Type B pancreatic cell (in vitro differentiated cells): ENCODE measurements at regions not wholly inside any gene's neighbourhood (a gene's known extent, or its start where the extent isn't known, plus 50 kb on each side); places are given as distances from the start of the nearest gene placed in this dataset.

Experiments used
- DNase-seq: peaks from one replicate; pipeline ENCODE4 v3.0.0; 2021; ENCODE audit warnings: mixed read lengths; ENCODE audit not compliant: unreplicated experiment; ENCODE audit errors: extremely low spot score
- H3K27ac Mint-ChIP-seq: 2 replicates; pipeline ENCODE4 v1.8.0; 2021; ENCODE audit warnings: mild to moderate bottlenecking, mixed read lengths
- H3K27me3 Mint-ChIP-seq: 2 replicates; pipeline ENCODE4 v1.8.0; 2021; ENCODE audit warnings: mixed read lengths
- H3K36me3 Mint-ChIP-seq: 2 replicates; pipeline ENCODE4 v1.8.0; 2021; ENCODE audit warnings: mixed read lengths
- H3K4me1 Mint-ChIP-seq: one replicate; pipeline ENCODE4 v1.8.0; 2021; ENCODE audit warnings: mixed read lengths; ENCODE audit not compliant: unreplicated experiment
- H3K4me3 Mint-ChIP-seq: 2 replicates; pipeline ENCODE4 v1.8.0; 2021; ENCODE audit warnings: mild to moderate bottlenecking, mixed read lengths
- H3K9me3 Mint-ChIP-seq: 2 replicates; pipeline ENCODE4 v1.8.0; 2021; ENCODE audit warnings: mixed read lengths
- TF ChIP-seq, protein P1 (sequence below): fragments of 200-600 bp; sonication (generic); conservative IDR thresholded peaks from 2 replicates; pipeline ENCODE4 v1.5.0; 2021; ENCODE audit warnings: antibody characterized with exemption, mild to moderate bottlenecking

DNA sequence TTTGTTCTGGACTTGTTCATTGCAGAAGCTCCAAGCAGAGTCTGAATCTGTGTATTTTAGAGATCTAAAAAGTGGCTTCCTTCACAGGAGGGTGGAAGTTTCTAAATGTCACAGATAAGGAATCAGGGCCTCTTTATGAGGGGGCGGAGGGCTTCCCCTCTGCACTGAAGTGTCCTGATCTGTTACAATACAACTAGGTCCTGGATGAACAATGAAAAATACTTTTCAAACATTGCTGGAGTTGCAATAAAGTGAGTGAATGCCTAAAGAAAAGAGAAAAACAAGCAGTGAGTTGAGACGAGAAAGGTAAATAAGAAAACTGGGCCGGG is 179.3 kb upstream of the HDAC4 start:
- TF ChIP-seq, protein P1, sequence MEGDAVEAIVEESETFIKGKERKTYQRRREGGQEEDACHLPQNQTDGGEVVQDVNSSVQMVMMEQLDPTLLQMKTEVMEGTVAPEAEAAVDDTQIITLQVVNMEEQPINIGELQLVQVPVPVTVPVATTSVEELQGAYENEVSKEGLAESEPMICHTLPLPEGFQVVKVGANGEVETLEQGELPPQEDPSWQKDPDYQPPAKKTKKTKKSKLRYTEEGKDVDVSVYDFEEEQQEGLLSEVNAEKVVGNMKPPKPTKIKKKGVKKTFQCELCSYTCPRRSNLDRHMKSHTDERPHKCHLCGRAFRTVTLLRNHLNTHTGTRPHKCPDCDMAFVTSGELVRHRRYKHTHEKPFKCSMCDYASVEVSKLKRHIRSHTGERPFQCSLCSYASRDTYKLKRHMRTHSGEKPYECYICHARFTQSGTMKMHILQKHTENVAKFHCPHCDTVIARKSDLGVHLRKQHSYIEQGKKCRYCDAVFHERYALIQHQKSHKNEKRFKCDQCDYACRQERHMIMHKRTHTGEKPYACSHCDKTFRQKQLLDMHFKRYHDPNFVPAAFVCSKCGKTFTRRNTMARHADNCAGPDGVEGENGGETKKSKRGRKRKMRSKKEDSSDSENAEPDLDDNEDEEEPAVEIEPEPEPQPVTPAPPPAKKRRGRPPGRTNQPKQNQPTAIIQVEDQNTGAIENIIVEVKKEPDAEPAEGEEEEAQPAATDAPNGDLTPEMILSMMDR = no peak
- peaks cover 2% of the 10 kb centered on the region for H3K27me3 Mint-ChIP-seq
- H3K36me3 Mint-ChIP-seq = no peaks in the 10 kb centered on the region
- no peak for DNase-seq
- H3K27ac Mint-ChIP-seq = no peak overlapping the region
- H3K9me3 Mint-ChIP-seq = no peaks in the 10 kb centered on the region
- H3K4me3 Mint-ChIP-seq = no peak overlapping the region
- peaks cover 4% of the 10 kb centered on the region for H3K4me1 Mint-ChIP-seq

DNA sequence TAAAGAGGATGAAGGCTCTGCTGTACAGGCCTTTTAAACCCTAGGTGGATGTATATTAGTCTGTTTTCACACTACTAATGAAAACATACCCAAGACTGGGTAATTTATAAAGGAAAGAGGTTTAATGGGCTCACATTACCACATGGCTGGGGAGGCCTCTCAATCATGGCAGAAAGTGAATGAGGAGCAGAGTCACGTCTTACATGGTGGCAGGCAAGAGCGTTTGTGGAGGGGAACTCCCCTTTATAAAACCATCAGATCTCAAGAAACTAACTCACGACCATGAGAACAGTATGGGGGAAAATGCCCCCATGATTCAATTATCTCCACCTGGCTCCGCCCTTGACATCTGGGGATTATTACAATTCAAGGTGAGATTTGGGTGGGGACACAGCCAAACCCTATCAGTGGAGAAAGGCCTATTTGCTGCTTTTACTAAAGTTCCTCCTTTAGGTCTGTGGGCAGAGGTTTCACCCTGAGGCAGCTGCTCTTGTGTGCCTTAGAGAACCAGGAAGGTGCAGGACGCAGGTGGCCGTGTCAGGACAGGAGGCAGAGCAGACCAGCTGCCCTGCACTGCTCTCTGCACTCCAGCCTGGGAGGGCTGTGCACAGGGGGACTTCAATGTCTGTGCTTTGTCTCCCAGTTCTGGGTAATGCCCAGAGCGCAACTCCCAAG is 178.8 kb upstream of the HDAC4 start:
- TF ChIP-seq, protein P1 = no peak
- no peaks in the 10 kb centered on the region for H3K36me3 Mint-ChIP-seq
- no peaks in the 10 kb centered on the region for H3K9me3 Mint-ChIP-seq
- DNase-seq = no peak
- no peak overlapping the region for H3K4me3 Mint-ChIP-seq
- peaks cover 4% of the 10 kb centered on the region for H3K4me1 Mint-ChIP-seq
- peaks cover 2% of the 10 kb centered on the region for H3K27me3 Mint-ChIP-seq
- no peak overlapping the region for H3K27ac Mint-ChIP-seq

DNA sequence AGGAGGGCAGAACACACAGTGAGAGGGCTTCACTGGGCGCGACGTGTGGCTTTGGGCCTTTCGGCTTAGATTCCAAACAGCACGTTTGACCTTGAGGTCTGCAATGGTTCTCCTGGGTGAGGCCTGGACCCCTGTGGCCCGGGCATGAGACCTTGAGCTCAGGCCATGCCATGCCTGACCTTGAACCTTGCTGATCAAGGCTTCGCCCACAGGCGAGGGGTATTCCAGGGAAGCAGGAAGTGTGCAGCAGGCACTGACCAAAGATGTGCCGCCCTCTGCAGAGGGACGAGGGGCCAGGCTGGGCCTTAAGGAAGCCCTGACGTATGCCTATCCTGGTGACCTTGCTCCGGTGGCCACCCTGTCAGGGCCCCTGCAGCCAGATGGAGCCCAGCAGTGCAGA is 178.3 kb upstream of the HDAC4 start:
- Mint-ChIP-seq H3K36me3 (no peaks in the 10 kb centered on the region), H3K4me3 (no peak overlapping the region)

DNA sequence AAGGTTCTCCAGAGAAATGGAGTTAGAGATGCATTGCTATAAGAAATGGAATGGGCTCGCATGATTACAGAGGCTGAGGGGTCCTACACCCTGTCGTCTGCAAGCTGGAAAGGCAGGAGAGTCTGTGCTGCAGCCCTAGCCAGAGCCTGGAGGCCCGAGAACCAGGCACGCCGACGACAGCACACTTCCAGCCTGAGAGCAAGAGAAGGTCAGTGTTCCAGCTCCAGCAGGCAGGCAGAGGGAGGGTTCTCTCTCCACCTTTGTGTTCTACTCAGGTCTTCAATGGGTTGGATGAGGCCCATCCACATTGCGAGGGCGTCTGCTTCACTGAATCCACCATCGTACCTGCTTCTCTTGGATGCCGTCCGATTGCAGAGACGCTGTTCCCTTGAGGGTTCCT is 177.6 kb upstream of the HDAC4 start:
- TF ChIP-seq, protein P1 = no peak
- Mint-ChIP-seq H3K4me3 (no peak overlapping the region), H3K27ac (no peak overlapping the region), H3K27me3 (peaks cover 2% of the 10 kb centered on the region), H3K36me3 (no peaks in the 10 kb centered on the region), H3K9me3 (no peaks in the 10 kb centered on the region), H3K4me1 (peaks cover 4% of the 10 kb centered on the region)
- no peak for DNase-seq

More for the DNA sequence above, 178.3 kb upstream of the HDAC4 start:
- peaks cover 4% of the 10 kb centered on the region for H3K4me1 Mint-ChIP-seq
- no peak for DNase-seq
- H3K27ac Mint-ChIP-seq = no peak overlapping the region
- TF ChIP-seq, protein P1 = no peak
- H3K9me3 Mint-ChIP-seq = no peaks in the 10 kb centered on the region
- H3K27me3 Mint-ChIP-seq = peaks cover 2% of the 10 kb centered on the region

DNA sequence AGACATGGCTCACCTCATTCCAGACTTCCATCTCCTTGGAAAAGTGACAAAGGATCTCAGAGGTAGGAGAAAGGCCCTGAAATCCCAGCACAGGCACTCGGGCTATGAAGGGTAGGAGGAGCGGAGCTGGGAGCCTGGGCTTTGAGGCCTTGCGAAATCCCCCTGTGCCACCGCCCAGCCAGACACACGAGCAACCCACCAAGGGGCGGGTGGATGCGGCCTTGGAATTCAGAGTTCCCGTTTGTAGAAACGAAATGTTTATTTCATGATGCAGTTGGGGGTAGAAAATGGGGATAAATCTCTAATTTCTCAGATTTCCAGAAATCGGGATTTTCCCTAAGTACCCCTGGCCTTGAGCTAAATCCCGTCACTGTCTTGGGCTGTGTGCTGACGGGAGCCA is 177.1 kb upstream of the HDAC4 start:
- Mint-ChIP-seq H3K4me3 (no peak overlapping the region), H3K9me3 (no peaks in the 10 kb centered on the region), H3K36me3 (no peaks in the 10 kb centered on the region), H3K27me3 (peaks cover 5% of the 10 kb centered on the region), H3K27ac (no peak overlapping the region), H3K4me1 (peaks cover 6% of the 10 kb centered on the region)
- TF ChIP-seq, protein P1 = no peak
- no peak for DNase-seq
